Activated CD8-positive, alpha-beta memory T cell treated with anti-CD3 and anti-CD28 coated beads, Interleukin-2, amount 50 U/mL, for 48 hours (primary cell): ENCODE measurements at regions not wholly inside any gene's neighbourhood (a gene's known extent, or its start where the extent isn't known, plus 50 kb on each side); places are given as distances from the start of the nearest gene placed in this dataset.
"Not testable (repeated sequence)": the region's sequence is repeated elsewhere in the genome, so short reads cannot be mapped to it uniquely, and the experiment has no call there.

Experiments used
- DNase-seq: peaks from one replicate; pipeline ENCODE4 v3.0.0-alpha.2; 2020

- no peak for DNase-seq
These were observed 222.3 kb upstream of the ARL4C start for GRCh38 chr2:234719116-234719716.

GRCh38 chr2:234716271-234716670 is 219.4 kb upstream of the ARL4C start:
- DNase-seq = no peak

- DNase-seq = no peak
These were observed 218.9 kb upstream of the ARL4C start for GRCh38 chr2:234715671-234716250.

GRCh38 chr2:234714711-234715110 is 217.8 kb upstream of the ARL4C start:
- DNase-seq = no peak

- no peak for DNase-seq
These were observed 215.6 kb upstream of the ARL4C start for GRCh38 chr2:234712421-234712935.

- DNase-seq = no peak
These were observed 214.4 kb upstream of the ARL4C start for GRCh38 chr2:234711308-234711707.

GRCh38 chr2:234710587-234710986 is 213.7 kb upstream of the ARL4C start:
- no peak for DNase-seq

- no peak for DNase-seq
These were observed 213.2 kb upstream of the ARL4C start for GRCh38 chr2:234710066-234710465.

GRCh38 chr2:234708717-234709116 is 211.8 kb upstream of the ARL4C start:
- no peak for DNase-seq

GRCh38 chr2:234708091-234708683 is 211.3 kb upstream of the ARL4C start:
- no peak for DNase-seq

- no peak for DNase-seq
These were observed 209.2 kb upstream of the ARL4C start for GRCh38 chr2:234706086-234706485.

- no peak for DNase-seq
These were observed 208.2 kb upstream of the ARL4C start for GRCh38 chr2:234705108-234705507.

GRCh38 chr2:234703258-234703657 is 206.4 kb upstream of the ARL4C start:
- DNase-seq = no peak

GRCh38 chr2:234702731-234703225 is 205.9 kb upstream of the ARL4C start:
- DNase-seq = no peak

GRCh38 chr2:234701841-234702240 is 205.0 kb upstream of the ARL4C start:
- no peak for DNase-seq

GRCh38 chr2:234701421-234701820 is 204.5 kb upstream of the ARL4C start:
- no peak for DNase-seq

- no peak for DNase-seq
These were observed 202.6 kb upstream of the ARL4C start for GRCh38 chr2:234699456-234699855.

- DNase-seq = not testable (repeated sequence)
These were observed 200.5 kb upstream of the ARL4C start for GRCh38 chr2:234697300-234697876.

GRCh38 chr2:234695981-234696380 is 199.1 kb upstream of the ARL4C start:
- DNase-seq = no peak

GRCh38 chr2:234694244-234695013 is 197.5 kb upstream of the ARL4C start:
- no peak for DNase-seq

- not testable (repeated sequence) for DNase-seq
These were observed 196.9 kb upstream of the ARL4C start for GRCh38 chr2:234693681-234694190.

- DNase-seq = not testable (repeated sequence)
These were observed 196.3 kb upstream of the ARL4C start for GRCh38 chr2:234693191-234693590.
